Uterus (tissue), 3 donors: ENCODE measurements at regions not wholly inside any gene's neighbourhood (a gene's known extent, or its start where the extent isn't known, plus 50 kb on each side); places are given as distances from the start of the nearest gene placed in this dataset.

Experiments
- DNase-seq, 2 donors: peaks; one replicate each; pipeline ENCODE4 v3.0.0-alpha.2; 2019 to 2020
- H3K27ac ChIP-seq, 2 donors: fragments of 200-600 bp; sonication (generic); 1 replicate in 1 of 2; 2 replicates in 1 of 2; pipeline ENCODE4 v1.5.1; 2016 to 2018
- H3K27me3 ChIP-seq, 2 donors: fragments of 200-600 bp; sonication (generic); one replicate each; pipeline ENCODE4 v1.5.1; 2018 to 2019; ENCODE audit warnings: control low read depth in 1 of 2
- H3K36me3 ChIP-seq, 2 donors: fragments of 200-600 bp; sonication (generic); one replicate each; pipeline ENCODE4 v1.5.1; 2019; ENCODE audit warnings: control low read depth in 1 of 2
- H3K4me1 ChIP-seq, 2 donors: fragments of 200-600 bp; sonication (generic); one replicate each; pipeline ENCODE4 v1.5.1; 2018 to 2019; ENCODE audit warnings: control low read depth in 1 of 2
- H3K4me3 ChIP-seq, 2 donors: fragments of 200-600 bp; sonication (generic); 1 replicate in 1 of 2; 2 replicates in 1 of 2; pipeline ENCODE4 v1.5.1; 2018 to 2019; ENCODE audit warnings: mild to moderate bottlenecking in 1 of 2
- H3K9me3 ChIP-seq, 2 donors: fragments of 200-600 bp; sonication (generic); one replicate each; pipeline ENCODE4 v1.5.1; 2019; ENCODE audit warnings: control low read depth in 1 of 2
- CTCF ChIP-seq, 4 experiments: fragments of 200-600 bp in 2 of 4; fragments of 450-650 bp in 2 of 4; sonication (generic) in 2 of 4; IDR thresholded peaks; one replicate each; pipeline ENCODE4 v1.5.1; 2016 to 2019; ENCODE audit warnings: antibody characterized with exemption in 4 of 4, mild to moderate bottlenecking in 2 of 4, moderate library complexity in 1 of 4
- POLR2A ChIP-seq, 2 donors: fragments of 450-650 bp; IDR thresholded peaks; one replicate each; pipeline ENCODE4 v1.6.1; 2016; ENCODE audit warnings: antibody characterized with exemption in 2 of 2, mild to moderate bottlenecking in 1 of 2, moderate library complexity in 1 of 2
- intact Hi-C: fragments of 100-400 bp; cut with DNase I; formaldehyde crosslinking; loops from one replicate; pipeline ENCODE4 v1.15.1; 2023; ENCODE audit warnings: low total_unique reads
- donor health status: DM: yes; HTN: yes; CAD: no.

- intact Hi-C loops, result no loop called here
- Histone ChIP-seq H3K27me3 (no peaks in the 10 kb centered on the region), H3K36me3 (no peaks in the 10 kb centered on the region), H3K4me1 (no peaks in the 10 kb centered on the region), H3K9me3 (no peaks in the 10 kb centered on the region), H3K4me3 (no peak overlapping the region), H3K27ac (no peak overlapping the region)
- no peak for TF ChIP-seq CTCF (IDR thresholded peaks at IDR 0.05)
- no peak for TF ChIP-seq POLR2A (IDR thresholded peaks at IDR 0.05)
- no peak for DNase-seq
Observed at GRCh38 chr10:2111965-2112364, 374.6 kb upstream of the ADARB2 start.

- Histone ChIP-seq H3K4me3 (no peak overlapping the region), H3K9me3 (no peaks in the 10 kb centered on the region), H3K27me3 (no peaks in the 10 kb centered on the region), H3K27ac (no peak overlapping the region), H3K36me3 (no peaks in the 10 kb centered on the region), H3K4me1 (no peaks in the 10 kb centered on the region)
- no peak for DNase-seq
- TF ChIP-seq POLR2A (IDR thresholded peaks at IDR 0.05) (no peak), CTCF (IDR thresholded peaks at IDR 0.05) (no peak)
- intact Hi-C loops, result no loop called here
Observed at GRCh38 chr10:2108496-2108895, 371.2 kb upstream of the ADARB2 start.

- intact Hi-C loops, result no loop called here
- Histone ChIP-seq H3K27me3 (no peaks in the 10 kb centered on the region), H3K4me1 (no peaks in the 10 kb centered on the region), H3K36me3 (no peaks in the 10 kb centered on the region), H3K4me3 (no peak overlapping the region), H3K27ac (no peak overlapping the region), H3K9me3 (no peaks in the 10 kb centered on the region)
- TF ChIP-seq CTCF (IDR thresholded peaks at IDR 0.05) (no peak), POLR2A (IDR thresholded peaks at IDR 0.05) (no peak)
- DNase-seq, result no peak
Observed at GRCh38 chr10:2106641-2107040, 369.3 kb upstream of the ADARB2 start.

- Histone ChIP-seq H3K4me3 (no peak overlapping the region), H3K36me3 (no peaks in the 10 kb centered on the region), H3K4me1 (no peaks in the 10 kb centered on the region), H3K27ac (no peak overlapping the region), H3K27me3 (no peaks in the 10 kb centered on the region), H3K9me3 (no peaks in the 10 kb centered on the region)
- TF ChIP-seq CTCF (IDR thresholded peaks at IDR 0.05) (no peak), POLR2A (IDR thresholded peaks at IDR 0.05) (no peak)
- intact Hi-C loops, result no loop called here
- DNase-seq, result no peak
Observed at GRCh38 chr10:2099321-2099720, 362.0 kb upstream of the ADARB2 start.

- TF ChIP-seq CTCF (IDR thresholded peaks at IDR 0.05) (no peak), POLR2A (IDR thresholded peaks at IDR 0.05) (no peak)
- Histone ChIP-seq H3K27ac (no peak overlapping the region), H3K36me3 (no peaks in the 10 kb centered on the region), H3K27me3 (no peaks in the 10 kb centered on the region), H3K4me3 (no peak overlapping the region), H3K9me3 (no peaks in the 10 kb centered on the region), H3K4me1 (no peaks in the 10 kb centered on the region)
- DNase-seq, result no peak
- intact Hi-C loops, result no loop called here
Observed at GRCh38 chr10:2097937-2098336, 360.6 kb upstream of the ADARB2 start.
